GM12873 (cell line): ENCODE measurements at regions not wholly inside any gene's neighbourhood (a gene's known extent, or its start where the extent isn't known, plus 50 kb on each side); places are given as distances from the start of the nearest gene placed in this dataset.

ENCODE experiments used
- CTCF ChIP-seq: IDR thresholded peaks from 2 replicates; pipeline ENCODE4 v1.5.1; 2012; ENCODE audit warnings: low read depth, mild to moderate bottlenecking, moderate library complexity, low read length, control low read depth; ENCODE audit not compliant: insufficient read depth; ENCODE audit errors: missing control alignments

DNA sequence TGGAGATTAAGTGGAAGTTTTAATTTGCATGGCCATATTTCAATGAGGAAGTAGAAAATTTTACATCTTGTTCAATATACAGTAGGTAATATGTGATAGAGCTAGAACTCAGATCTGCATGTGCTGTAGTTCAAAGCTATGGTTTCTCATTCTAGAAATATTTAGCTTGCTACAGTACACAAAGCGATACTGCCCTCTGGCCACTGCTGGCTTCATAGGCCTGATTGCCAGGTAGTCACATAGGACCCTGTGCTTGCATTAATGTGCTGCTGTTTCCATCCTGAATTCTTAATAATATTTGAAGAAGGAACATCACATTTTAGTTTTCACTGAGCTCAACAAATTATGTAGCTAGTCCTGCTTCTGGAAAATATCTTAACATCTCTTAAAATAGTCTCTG lies 87.0 kb downstream of the PLSCR2 start:
- no peak for TF ChIP-seq CTCF

DNA sequence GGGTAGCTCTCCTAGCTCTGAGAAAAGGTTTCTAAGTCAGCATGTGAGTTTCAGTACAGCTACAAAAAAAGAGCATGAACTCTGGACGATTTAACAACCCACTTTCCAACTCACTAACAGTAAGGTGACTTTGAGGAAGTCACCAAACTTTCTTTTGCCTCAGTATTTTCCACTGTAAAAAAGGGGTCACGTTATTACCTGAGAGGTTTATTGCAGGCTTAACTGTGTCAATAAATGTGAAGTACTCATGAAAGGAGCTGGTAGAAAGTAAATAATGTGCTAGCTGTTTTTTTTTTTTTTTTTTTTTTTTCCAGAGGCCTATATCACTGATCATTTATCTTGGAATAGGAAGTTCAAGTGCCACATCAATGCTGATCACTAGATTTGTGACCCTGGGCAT lies 89.3 kb downstream of the PLSCR2 start:
- TF ChIP-seq CTCF, result no peak

DNA sequence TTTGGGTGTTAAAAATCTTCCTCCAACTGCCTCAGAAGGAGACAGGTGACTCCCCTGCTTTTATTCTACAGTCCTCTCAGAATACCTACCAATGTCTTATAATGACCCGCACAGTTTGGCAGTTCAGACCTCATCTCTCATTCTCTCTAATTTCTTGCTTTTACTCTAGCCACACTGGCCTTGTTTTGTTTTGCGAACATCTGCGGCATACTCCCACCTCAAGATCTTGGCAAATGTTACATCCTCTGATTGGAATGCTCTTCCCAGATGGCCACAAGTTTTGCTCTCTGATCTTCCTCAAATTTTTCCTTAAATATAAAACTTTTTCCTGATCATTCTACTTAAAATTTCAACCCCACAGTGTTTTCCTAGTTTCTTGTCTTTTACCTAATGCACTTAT lies 94.1 kb downstream of the PLSCR2 start:
- no peak for TF ChIP-seq CTCF

DNA sequence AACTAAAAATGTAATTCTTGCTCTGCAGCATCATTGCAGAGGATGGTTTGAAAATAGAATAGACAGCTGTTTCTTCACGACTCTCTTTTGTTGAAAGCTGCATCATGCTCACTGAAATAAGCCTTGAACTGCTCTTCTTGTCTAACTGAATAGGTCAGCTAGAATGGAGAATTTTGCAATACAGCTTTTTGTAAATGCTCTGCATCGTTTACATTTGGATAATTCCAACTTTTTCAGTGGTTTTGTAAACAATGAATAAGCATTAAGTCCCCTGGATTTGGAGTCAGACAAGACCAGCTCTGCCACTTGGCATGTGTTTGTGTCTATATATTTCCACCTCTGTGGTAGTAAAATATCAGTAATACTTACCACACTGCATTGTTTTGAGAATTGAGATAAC lies 95.2 kb downstream of the PLSCR2 start:
- TF ChIP-seq CTCF, result no peak

GRCh38 chr3:146371902-146372301 lies 97.5 kb downstream of the PLSCR2 start:
- no peak for TF ChIP-seq CTCF

- no peak for TF ChIP-seq CTCF
These were observed 100.4 kb downstream of the PLSCR2 start for GRCh38 chr3:146368882-146369523.

DNA sequence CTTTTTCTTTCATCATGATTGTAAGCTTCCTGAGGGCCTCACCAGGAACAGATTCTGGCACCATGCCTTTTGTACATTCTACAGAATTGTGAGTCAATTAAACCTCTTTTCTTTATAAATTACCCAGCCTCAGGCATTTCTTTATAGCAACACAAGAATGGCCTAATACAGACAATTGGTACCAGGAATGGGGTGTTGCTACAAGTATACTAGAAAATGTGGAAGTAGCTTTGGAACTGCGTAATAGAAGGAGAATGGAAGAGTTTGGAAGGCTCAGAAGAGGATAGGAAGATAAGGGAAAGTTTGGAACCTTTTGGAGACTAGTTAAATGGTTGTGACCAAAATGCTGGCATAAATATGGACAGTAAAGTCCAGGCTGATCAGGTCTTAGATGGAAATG lies 108.9 kb upstream of the PLSCR4 start:
- no peak for TF ChIP-seq CTCF
